Tibial nerve (tissue), 4 donors: ENCODE measurements at regions not wholly inside any gene's neighbourhood (a gene's known extent, or its start where the extent isn't known, plus 50 kb on each side); places are given as distances from the start of the nearest gene placed in this dataset.

ENCODE experiments used
- DNase-seq, 2 donors: peaks; one replicate each; pipeline ENCODE4 v3.0.0-alpha.2; 2019; ENCODE audit warnings: low spot score in 2 of 2
- H3K27ac ChIP-seq, 4 donors: fragments of 200-600 bp; sonication (generic) in 3 of 4; one replicate each; pipeline ENCODE4 v1.5.1; 2017 to 2019; ENCODE audit warnings: mild to moderate bottlenecking in 1 of 4
- H3K27me3 ChIP-seq, 2 donors: fragments of 200-600 bp; sonication (generic) in 1 of 2; one replicate each; pipeline versions ENCODE4 v1.5.1 to v1.6.0; 2017 to 2019
- H3K36me3 ChIP-seq, 3 donors: fragments of 200-600 bp; sonication (generic); one replicate each; pipeline ENCODE4 v1.5.1; 2018 to 2019
- H3K4me1 ChIP-seq, 4 donors: fragments of 200-600 bp; sonication (generic) in 3 of 4; one replicate each; pipeline ENCODE4 v1.5.1; 2017 to 2019
- H3K4me3 ChIP-seq, 4 donors: fragments of 200-600 bp; sonication (generic) in 3 of 4; one replicate each; pipeline ENCODE4 v1.5.1; 2017 to 2019; ENCODE audit warnings: mild to moderate bottlenecking in 1 of 4, moderate library complexity in 1 of 4
- H3K9me3 ChIP-seq, 4 donors: fragments of 200-600 bp; sonication (generic) in 3 of 4; one replicate each; pipeline ENCODE4 v1.5.1; 2017 to 2019
- EP300 ChIP-seq, 2 donors: sonication (generic); formaldehyde crosslinking; IDR thresholded peaks; one replicate each; pipeline ENCODE4 v1.6.1; 2017; ENCODE audit warnings: antibody characterized with exemption in 2 of 2, mild to moderate bottlenecking in 1 of 2
- POLR2A ChIP-seq, 2 donors: fragments of 450-650 bp; IDR thresholded peaks; one replicate each; pipeline ENCODE4 v1.6.1; 2017; ENCODE audit warnings: antibody characterized with exemption in 2 of 2, mild to moderate bottlenecking in 2 of 2, moderate library complexity in 2 of 2
- WGBS, 2 donors: methylation state at CpG; one replicate each; pipeline ENCODE4 v1.1.5; 2018; 5-methylcytosine and 5-hydroxymethylcytosine counted together
- TF ChIP-seq, protein P1 (sequence below), 5 experiments: fragments of 200-600 bp in 3 of 5; fragments of 450-650 bp in 2 of 5; sonication (generic) in 3 of 5; IDR thresholded peaks; one replicate each; pipeline ENCODE4 v1.5.1; 2016 to 2019; ENCODE audit warnings: antibody characterized with exemption in 5 of 5, mild to moderate bottlenecking in 3 of 5, moderate library complexity in 2 of 5

DNA sequence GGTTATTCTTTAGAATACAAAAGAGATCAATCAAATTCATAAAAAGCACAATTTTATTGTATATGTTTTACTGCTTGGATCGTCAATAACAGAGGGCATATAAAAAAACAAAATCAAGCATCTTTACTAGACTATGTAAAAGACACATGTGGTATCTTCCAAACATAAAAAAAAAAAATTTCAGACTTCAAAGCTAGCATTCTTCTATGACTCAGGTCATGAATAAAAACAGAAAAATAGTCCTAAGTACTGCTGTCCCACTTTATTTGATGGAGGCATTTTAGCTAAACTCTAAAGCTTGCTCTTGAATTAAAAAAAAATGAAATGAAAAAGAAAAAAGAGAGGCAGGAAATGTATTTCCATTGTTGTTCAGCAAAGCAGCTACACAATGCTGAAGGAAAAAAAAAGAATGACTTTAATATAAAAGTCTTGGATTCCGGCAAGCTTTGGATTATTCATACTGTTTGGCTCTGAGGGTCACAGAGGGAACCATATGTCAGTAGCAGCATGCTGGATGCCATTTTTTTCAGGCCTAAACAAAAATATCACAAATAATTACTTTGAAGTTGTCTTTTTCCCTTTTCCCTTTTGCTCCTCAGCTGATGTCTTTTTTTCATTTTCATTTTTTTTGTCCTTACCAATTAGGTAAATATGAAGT lies 249.1 kb upstream of the DIAPH2 start:
- Histone ChIP-seq H3K4me1 (peaks cover 0 to 7% (median 2%) of the 10 kb centered on the region in 4 donors), H3K27me3 (peaks cover 0 to 11% of the 10 kb centered on the region in 2 donors), H3K27ac (no peak overlapping the region), H3K4me3 (no peak overlapping the region), H3K36me3 (no peaks in the 10 kb centered on the region), H3K9me3 (no peaks in the 10 kb centered on the region)
- no peak for DNase-seq
- TF ChIP-seq POLR2A (IDR thresholded peaks at IDR 0.05) (no peak), EP300 (IDR thresholded peaks at IDR 0.05) (no peak)
- TF ChIP-seq, protein P1, sequence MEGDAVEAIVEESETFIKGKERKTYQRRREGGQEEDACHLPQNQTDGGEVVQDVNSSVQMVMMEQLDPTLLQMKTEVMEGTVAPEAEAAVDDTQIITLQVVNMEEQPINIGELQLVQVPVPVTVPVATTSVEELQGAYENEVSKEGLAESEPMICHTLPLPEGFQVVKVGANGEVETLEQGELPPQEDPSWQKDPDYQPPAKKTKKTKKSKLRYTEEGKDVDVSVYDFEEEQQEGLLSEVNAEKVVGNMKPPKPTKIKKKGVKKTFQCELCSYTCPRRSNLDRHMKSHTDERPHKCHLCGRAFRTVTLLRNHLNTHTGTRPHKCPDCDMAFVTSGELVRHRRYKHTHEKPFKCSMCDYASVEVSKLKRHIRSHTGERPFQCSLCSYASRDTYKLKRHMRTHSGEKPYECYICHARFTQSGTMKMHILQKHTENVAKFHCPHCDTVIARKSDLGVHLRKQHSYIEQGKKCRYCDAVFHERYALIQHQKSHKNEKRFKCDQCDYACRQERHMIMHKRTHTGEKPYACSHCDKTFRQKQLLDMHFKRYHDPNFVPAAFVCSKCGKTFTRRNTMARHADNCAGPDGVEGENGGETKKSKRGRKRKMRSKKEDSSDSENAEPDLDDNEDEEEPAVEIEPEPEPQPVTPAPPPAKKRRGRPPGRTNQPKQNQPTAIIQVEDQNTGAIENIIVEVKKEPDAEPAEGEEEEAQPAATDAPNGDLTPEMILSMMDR (IDR thresholded peaks at IDR 0.05): no peak
- WGBS, 2 donors: 47 to 63% methylated on average over 2 of the region's 2 CpGs

DNA sequence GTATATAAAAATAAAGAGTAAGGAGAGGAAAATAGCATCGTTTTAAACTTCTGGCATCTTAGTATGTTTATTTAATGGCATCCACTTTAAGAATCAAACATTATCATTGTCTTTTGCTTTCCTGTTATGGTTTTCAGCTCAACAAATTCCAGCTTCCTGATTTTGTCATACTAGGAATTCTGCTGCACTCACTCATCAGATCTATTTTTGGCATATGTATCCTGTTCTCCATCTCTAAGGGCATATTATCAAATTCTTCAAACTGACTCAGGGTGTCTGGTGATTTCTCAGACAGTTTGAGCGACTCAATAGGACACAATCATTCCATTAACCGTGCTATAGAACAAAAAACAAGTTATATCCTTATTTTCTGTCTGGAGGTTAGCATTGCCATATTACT lies 248.5 kb upstream of the DIAPH2 start:
- Histone ChIP-seq H3K9me3 (no peaks in the 10 kb centered on the region), H3K27ac (no peak overlapping the region), H3K4me3 (no peak overlapping the region), H3K27me3 (peaks cover 0 to 11% of the 10 kb centered on the region in 2 donors), H3K4me1 (peaks cover 0 to 7% (median 2%) of the 10 kb centered on the region in 4 donors), H3K36me3 (no peaks in the 10 kb centered on the region)
- TF ChIP-seq, protein P1 (IDR thresholded peaks at IDR 0.05): no peak
- TF ChIP-seq POLR2A (IDR thresholded peaks at IDR 0.05) (no peak), EP300 (IDR thresholded peaks at IDR 0.05) (no peak)
- 31 to 37% methylated on average over 3 of the region's 3 CpGs for WGBS, 2 donors
- DNase-seq: no peak

DNA sequence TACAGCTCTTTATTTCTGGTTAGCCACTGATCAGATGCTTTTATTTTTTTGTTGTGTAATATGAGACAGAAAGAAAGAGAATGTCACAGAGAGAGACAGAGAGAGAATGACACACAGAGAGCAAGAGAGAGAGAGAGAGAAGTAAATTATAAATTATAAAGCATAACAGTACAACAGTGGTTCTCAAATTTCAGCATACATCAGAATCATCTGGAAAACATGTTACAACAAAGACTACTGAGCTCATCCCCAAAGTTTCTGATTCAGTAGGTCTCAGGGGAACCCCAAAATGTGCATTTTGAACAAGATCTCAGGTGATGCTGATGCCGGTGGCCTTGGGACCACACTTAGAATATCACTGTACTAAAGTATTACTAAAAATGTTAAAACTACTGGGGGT lies 245.8 kb upstream of the DIAPH2 start:
- TF ChIP-seq, protein P1 (IDR thresholded peaks at IDR 0.05): no peak
- TF ChIP-seq EP300 (IDR thresholded peaks at IDR 0.05): no peak
- TF ChIP-seq POLR2A (IDR thresholded peaks at IDR 0.05): no peak
- Histone ChIP-seq H3K27ac (no peak overlapping the region), H3K36me3 (no peaks in the 10 kb centered on the region), H3K4me1 (peaks cover 0 to under 1% (median 0%) of the 10 kb centered on the region in 4 donors), H3K4me3 (no peak overlapping the region), H3K9me3 (no peaks in the 10 kb centered on the region), H3K27me3 (peaks cover 0 to 11% of the 10 kb centered on the region in 2 donors)
- 83 to 84% methylated on average over 1 of the region's 1 CpG for WGBS, 2 donors
- no peak for DNase-seq

DNA sequence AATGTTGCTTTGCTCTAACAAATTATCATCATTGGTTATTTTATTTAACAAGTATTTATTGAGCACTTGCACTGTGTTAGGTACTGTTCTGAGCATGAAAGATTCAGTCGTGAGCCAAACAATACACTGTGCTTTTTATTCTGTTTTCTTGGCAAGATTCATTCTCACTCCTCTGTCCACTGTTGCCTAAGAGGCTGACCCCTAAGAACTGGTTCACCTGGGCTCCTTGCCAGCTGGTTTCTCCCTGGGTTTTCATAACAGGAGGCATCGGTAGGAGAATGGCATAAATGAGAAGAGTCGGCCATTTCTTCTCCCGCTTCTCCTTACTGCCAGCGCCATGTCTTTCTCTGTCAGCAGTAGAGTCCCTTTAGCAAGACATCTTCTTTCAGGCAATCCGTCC lies 243.7 kb upstream of the DIAPH2 start:
- H3K4me1 ChIP-seq: no peaks in the 10 kb centered on the region
- H3K4me3 ChIP-seq: no peak overlapping the region
- peak; percentile 15 to 21 for DNase-seq
- H3K27me3 ChIP-seq: peaks cover 0 to 6% of the 10 kb centered on the region in 2 donors
- no peaks in the 10 kb centered on the region for H3K9me3 ChIP-seq
- no peak overlapping the region for H3K27ac ChIP-seq
- H3K36me3 ChIP-seq: no peaks in the 10 kb centered on the region
- TF ChIP-seq, protein P1 (IDR thresholded peaks at IDR 0.05): no peak
- TF ChIP-seq POLR2A (IDR thresholded peaks at IDR 0.05) (no peak), EP300 (IDR thresholded peaks at IDR 0.05) (no peak)
- WGBS, 2 donors: 60 to 64% methylated on average over 6 of the region's 6 CpGs

DNA sequence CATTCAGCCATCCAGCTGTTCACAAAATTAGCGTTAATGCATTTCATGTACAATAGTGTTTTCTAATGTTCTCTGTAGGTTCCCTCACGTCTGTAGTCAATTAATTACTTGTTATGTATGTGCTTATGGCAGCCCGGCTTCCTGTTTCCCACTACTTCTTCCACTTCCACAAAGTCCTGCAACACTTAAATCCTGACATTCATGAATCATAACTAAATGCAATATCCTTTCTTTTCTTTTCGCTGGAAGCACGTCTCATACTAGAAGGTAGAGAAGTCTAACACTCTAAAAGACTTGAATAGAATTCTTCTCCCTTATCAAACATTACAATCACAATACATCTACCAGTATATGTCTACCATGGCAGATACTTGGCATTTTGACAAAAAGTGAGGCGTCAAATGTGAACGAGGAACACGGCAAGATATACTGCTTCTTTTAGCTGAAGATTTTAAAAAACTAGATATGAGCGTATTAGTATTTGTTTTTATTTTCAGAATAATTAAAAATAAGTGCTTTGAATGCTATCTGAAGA lies 239.0 kb upstream of the DIAPH2 start:
- H3K9me3 ChIP-seq: no peaks in the 10 kb centered on the region
- DNase-seq: no peak
- 67 to 74% methylated on average over 9 of the region's 9 CpGs for WGBS, 2 donors

More for the DNA sequence above, 239.0 kb upstream of the DIAPH2 start:
- TF ChIP-seq EP300 (IDR thresholded peaks at IDR 0.05) (no peak), POLR2A (IDR thresholded peaks at IDR 0.05) (no peak)
- TF ChIP-seq, protein P1 (IDR thresholded peaks at IDR 0.05): no peak
- no peak overlapping the region for H3K4me3 ChIP-seq
- no peak overlapping the region for H3K27ac ChIP-seq
- no peaks in the 10 kb centered on the region for H3K27me3 ChIP-seq
- no peaks in the 10 kb centered on the region for H3K36me3 ChIP-seq
- H3K4me1 ChIP-seq: no peaks in the 10 kb centered on the region
